IMR-90 (cell line): ENCODE measurements at regions not wholly inside any gene's neighbourhood (a gene's known extent, or its start where the extent isn't known, plus 50 kb on each side); places are given as distances from the start of the nearest gene placed in this dataset.

Experiments used
- ATAC-seq: fragments of 200-7000 bp; cut with Tn5 transposase; 2 replicates; pipeline ENCODE4 v1.9.1; 2020; ENCODE audit warnings: low read depth, mild to moderate bottlenecking, moderate library complexity
- BruUV-seq: library from RNA; stranded (reverse); fragments of 400-500 nt; replicated peaks from 2 replicates; lab custom pipeline; 2021; lab: Mats Ljungman, UMichigan
- CTCF ChIA-PET: fragments of 300-600 bp; formaldehyde crosslinking; extraction: SDS; loops from one replicate; lab custom pipeline; 2021; ENCODE audit warnings: antibody characterized with exemption; lab: Yijun Ruan, JAX
- POLR2A ChIA-PET: fragments of 300-600 bp; sonication (Branson Sonifier 250); formaldehyde crosslinking; loops from one replicate; lab custom pipeline; 2022; ENCODE audit warnings: antibody characterized with exemption; ENCODE audit not compliant: unreplicated experiment; lab: Charles Lee
- DNase-seq: peaks from one replicate; pipeline ENCODE4 v3.0.0; 2013
- H2AFZ ChIP-seq: replicated peaks from 2 replicates; pipeline ENCODE3; 2013; ENCODE audit warnings: low read length, mild to moderate bottlenecking; ENCODE audit not compliant: poor library complexity
- H2AK5ac ChIP-seq: 2 replicates; pipeline ENCODE4 v1.6.1; 2013; ENCODE audit warnings: low read depth, low read length, inconsistent platforms
- H2AK9ac ChIP-seq: replicated peaks from 2 replicates; pipeline ENCODE3; 2013; ENCODE audit warnings: mild to moderate bottlenecking, low read depth, low read length, moderate library complexity; ENCODE audit not compliant: poor library complexity
- H2BK120ac ChIP-seq: 2 replicates; pipeline ENCODE4 v1.6.1; 2013; ENCODE audit warnings: low read depth, low read length, inconsistent platforms
- H2BK15ac ChIP-seq: 3 replicates; pipeline ENCODE4 v1.6.1; 2013; ENCODE audit warnings: low read depth, low read length, inconsistent platforms
- H2BK20ac ChIP-seq: 2 replicates; pipeline ENCODE4 v1.6.1; 2013; ENCODE audit warnings: low read depth, mild to moderate bottlenecking, inconsistent platforms, low read length, moderate library complexity
- H2BK5ac ChIP-seq: 2 replicates; pipeline ENCODE4 v1.6.1; 2013; ENCODE audit warnings: mild to moderate bottlenecking, low read depth, low read length, inconsistent platforms; ENCODE audit not compliant: poor library complexity, severe bottlenecking
- H3K14ac ChIP-seq: replicated peaks from 2 replicates; pipeline ENCODE4 v1.6.1; 2013; ENCODE audit warnings: low read depth, low read length, inconsistent platforms
- H3K18ac ChIP-seq: 2 replicates; pipeline ENCODE4 v1.6.1; 2013; ENCODE audit warnings: low read depth, low read length, control low read depth
- H3K23ac ChIP-seq: 2 replicates; pipeline ENCODE4 v1.6.1; 2013; ENCODE audit warnings: low read depth, low read length, inconsistent platforms
- H3K27ac ChIP-seq: 2 replicates; pipeline ENCODE4 v1.5.1; 2013; ENCODE audit warnings: mild to moderate bottlenecking, control low read depth, low read length; ENCODE audit not compliant: insufficient read depth
- H3K27me3 ChIP-seq: 2 replicates; pipeline ENCODE4 v1.6.1; 2013; ENCODE audit warnings: low read length; ENCODE audit not compliant: control insufficient read depth, insufficient read depth
- H3K36me3 ChIP-seq: 2 replicates; pipeline ENCODE4 v1.6.1; 2013; ENCODE audit warnings: low read length, mixed read lengths; ENCODE audit not compliant: control insufficient read depth, insufficient read depth
- H3K4ac ChIP-seq: 2 replicates; pipeline ENCODE4 v1.6.1; 2013; ENCODE audit warnings: low read depth, low read length, inconsistent platforms
- H3K4me1 ChIP-seq: 2 replicates; pipeline ENCODE4 v1.6.1; 2013; ENCODE audit warnings: low read length, mixed read lengths; ENCODE audit not compliant: control insufficient read depth, insufficient read depth
- H3K4me2 ChIP-seq: 2 replicates; pipeline ENCODE4 v1.6.1; 2013; ENCODE audit warnings: low read depth, mild to moderate bottlenecking, control low read depth, low read length, moderate library complexity
- H3K4me3 ChIP-seq: 2 replicates; pipeline ENCODE4 v1.5.1; 2013; ENCODE audit warnings: low read depth, mild to moderate bottlenecking, control low read depth, low read length, moderate library complexity; ENCODE audit not compliant: insufficient read depth
- H3K56ac ChIP-seq: 2 replicates; pipeline ENCODE4 v1.6.1; 2013; ENCODE audit warnings: low read length, inconsistent platforms; ENCODE audit not compliant: insufficient read depth; ENCODE audit errors: extremely low read depth
- H3K79me1 ChIP-seq, 2 experiments: 2 replicates each; pipeline ENCODE4 v1.6.1; 2013; ENCODE audit warnings: low read length in 2 of 2, inconsistent platforms in 1 of 2, low read depth in 1 of 2
- H3K9ac ChIP-seq: 2 replicates; pipeline ENCODE4 v1.6.1; 2013; ENCODE audit warnings: low read depth, low read length, control low read depth
- H3K9me1 ChIP-seq: 2 replicates; pipeline ENCODE4 v1.6.1; 2013; ENCODE audit warnings: low read length, inconsistent platforms; ENCODE audit not compliant: insufficient read depth
- H3K9me3 ChIP-seq: 2 replicates; pipeline ENCODE4 v1.6.1; 2013; ENCODE audit warnings: low read length; ENCODE audit not compliant: control insufficient read depth, insufficient read depth
- H4K20me1 ChIP-seq: 2 replicates; pipeline ENCODE4 v1.6.1; 2013; ENCODE audit warnings: low read length, inconsistent platforms; ENCODE audit not compliant: insufficient read depth
- H4K5ac ChIP-seq: 2 replicates; pipeline ENCODE4 v1.6.1; 2013; ENCODE audit warnings: mild to moderate bottlenecking, low read depth, low read length, control low read depth
- H4K8ac ChIP-seq, 2 experiments: 2 replicates each; pipeline ENCODE4 v1.6.1; 2013; ENCODE audit warnings: low read depth in 2 of 2, low read length in 2 of 2, control low read depth in 1 of 2, inconsistent platforms in 1 of 2
- H4K91ac ChIP-seq: 2 replicates; pipeline ENCODE4 v1.6.1; 2013; ENCODE audit warnings: low read depth, low read length, inconsistent platforms; ENCODE audit not compliant: insufficient read depth
- BHLHE40 ChIP-seq: fragments of 150-350 bp; IDR thresholded peaks from 2 replicates; pipeline ENCODE4 v1.6.1; 2016; ENCODE audit warnings: mild to moderate bottlenecking, low read depth, low read length
- CHD1 ChIP-seq: IDR thresholded peaks from 2 replicates; pipeline ENCODE4 v1.6.1; 2012; ENCODE audit warnings: low read depth, low read length, improper control_type of control experiment
- FOS ChIP-seq: fragments of 150-350 bp; IDR thresholded peaks from 2 replicates; pipeline ENCODE4 v1.6.1; 2016; ENCODE audit warnings: low read depth, low read length
- MAFK ChIP-seq: IDR thresholded peaks from 2 replicates; pipeline ENCODE4 v1.6.1; 2012; ENCODE audit warnings: low read depth, low read length, improper control_type of control experiment
- MXI1 ChIP-seq: IDR thresholded peaks from 2 replicates; pipeline ENCODE4 v1.6.1; 2012; ENCODE audit warnings: low read depth, mild to moderate bottlenecking, low read length, moderate library complexity, borderline replicate concordance
- NFE2L2 ChIP-seq: fragments of 150-350 bp; IDR thresholded peaks from 2 replicates; pipeline ENCODE4 v1.6.1; 2016; ENCODE audit warnings: low read depth, mild to moderate bottlenecking, low read length
- RAD21 ChIP-seq: IDR thresholded peaks from 2 replicates; pipeline ENCODE4 v1.6.1; 2012; ENCODE audit warnings: low read length, improper control_type of control experiment
- RCOR1 ChIP-seq: IDR thresholded peaks from 2 replicates; pipeline ENCODE4 v1.6.1; 2012; ENCODE audit warnings: mild to moderate bottlenecking, low read length, improper control_type of control experiment; ENCODE audit not compliant: insufficient replicate concordance
- RFX5 ChIP-seq: IDR thresholded peaks from 2 replicates; pipeline ENCODE4 v1.8.0; 2012; ENCODE audit warnings: low read depth, mild to moderate bottlenecking, low read length, moderate library complexity
- SMC3 ChIP-seq: fragments of 150-350 bp; IDR thresholded peaks from 2 replicates; pipeline ENCODE4 v1.6.1; 2016; ENCODE audit warnings: low read depth, mild to moderate bottlenecking, antibody characterized with exemption, low read length, moderate library complexity
- WGBS, 2 experiments: methylation state at CpG; one replicate each; pipeline versions ENCODE4 v1.1.5 to v1.1.7; 2013; ENCODE audit warnings: missing lambda C conversion rate in 2 of 2; ENCODE audit not compliant: insufficient read length in 1 of 2; ENCODE audit errors: extremely low coverage in 2 of 2; 5-methylcytosine and 5-hydroxymethylcytosine counted together
- dilution Hi-C: fragments of 300-500 bp; cut with HindIII; formaldehyde crosslinking; loops from one replicate; pipeline ENCODE4 v1.14.3; 2018; ENCODE audit warnings: low sequenced_read_pairs; ENCODE audit not compliant: unreplicated experiment
- in situ Hi-C: fragments of 300-500 bp; cut with MboI; formaldehyde crosslinking; loops from 3 replicates; pipeline ENCODE4 v1.14.3; 2019; ENCODE audit warnings: low sequenced_read_pairs, inconsistent platforms, mixed read lengths
- intact Hi-C: fragments of 100-400 bp; cut with micrococcal nuclease; formaldehyde crosslinking; loops from 2 replicates; pipeline ENCODE4 v1.10.0; 2022
- TF ChIP-seq, protein P1 (sequence below): fragments of 150-350 bp; IDR thresholded peaks from 2 replicates; pipeline ENCODE4 v1.6.1; 2016; ENCODE audit warnings: low read depth, mild to moderate bottlenecking, low read length, moderate library complexity, borderline replicate concordance
- TF ChIP-seq, protein P2 (sequence below): fragments of 150-350 bp; IDR thresholded peaks from 2 replicates; pipeline ENCODE4 v1.6.1; 2017; ENCODE audit warnings: mild to moderate bottlenecking, antibody characterized with exemption, low read length, low read depth

DNA sequence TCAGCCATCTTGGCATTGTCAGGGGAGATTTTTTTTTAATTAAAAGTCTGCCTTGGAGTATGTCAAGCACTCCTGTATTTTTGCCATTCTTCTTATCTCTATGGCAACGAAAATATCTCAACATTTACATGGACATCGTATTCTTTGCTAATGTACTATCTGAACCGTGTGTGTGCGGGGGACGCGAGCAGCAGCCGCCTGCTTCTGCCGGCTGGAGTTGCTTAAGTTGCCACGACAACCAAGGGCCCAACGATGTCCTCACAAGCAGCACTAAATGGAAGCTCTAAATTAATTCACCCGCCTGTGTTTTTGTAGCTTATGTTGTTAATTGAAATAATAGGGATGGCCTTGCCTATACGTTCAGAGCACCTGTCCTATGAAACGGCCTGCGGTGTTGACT is 309.5 kb downstream of the TEX29 start:
- no peak overlapping the region for H4K91ac ChIP-seq
- no peak overlapping the region for H3K23ac ChIP-seq
- no peak overlapping the region for H3K56ac ChIP-seq
- dilution Hi-C loops, result no loop called here
- ChIA-PET POLR2A (no interaction called here), CTCF (interaction anchor here (0.5 kb wide), 1 partner anchor 188 kb away, joined by 8 read pairs; no protein-coding TSS in a partner anchor)
- no peak overlapping the region for H3K9ac ChIP-seq
- no peak overlapping the region for H2BK20ac ChIP-seq
- H3K36me3 ChIP-seq, result no peaks in the 10 kb centered on the region
- no peak overlapping the region for H3K27ac ChIP-seq
- H4K8ac ChIP-seq, result no peak overlapping the region
- H2AFZ ChIP-seq, result no peak overlapping the region
- H3K27me3 ChIP-seq, result no peaks in the 10 kb centered on the region
- no peak for ATAC-seq
- no peak overlapping the region for H3K14ac ChIP-seq
- no peaks in the 10 kb centered on the region for H3K9me1 ChIP-seq
- no peak overlapping the region for H2BK15ac ChIP-seq
- H3K18ac ChIP-seq, result no peak overlapping the region
- H4K20me1 ChIP-seq, result no peaks in the 10 kb centered on the region
- no peak overlapping the region for H3K4me2 ChIP-seq
- peaks cover 51% of the 10 kb centered on the region for H3K9me3 ChIP-seq
- intact Hi-C loops, result no loop called here
- H3K79me1 ChIP-seq, result no peaks in the 10 kb centered on the region
- no peak overlapping the region for H2BK120ac ChIP-seq
- H2AK9ac ChIP-seq, result no peak overlapping the region
- no peak overlapping the region for H4K5ac ChIP-seq
- TF ChIP-seq, protein P1, sequence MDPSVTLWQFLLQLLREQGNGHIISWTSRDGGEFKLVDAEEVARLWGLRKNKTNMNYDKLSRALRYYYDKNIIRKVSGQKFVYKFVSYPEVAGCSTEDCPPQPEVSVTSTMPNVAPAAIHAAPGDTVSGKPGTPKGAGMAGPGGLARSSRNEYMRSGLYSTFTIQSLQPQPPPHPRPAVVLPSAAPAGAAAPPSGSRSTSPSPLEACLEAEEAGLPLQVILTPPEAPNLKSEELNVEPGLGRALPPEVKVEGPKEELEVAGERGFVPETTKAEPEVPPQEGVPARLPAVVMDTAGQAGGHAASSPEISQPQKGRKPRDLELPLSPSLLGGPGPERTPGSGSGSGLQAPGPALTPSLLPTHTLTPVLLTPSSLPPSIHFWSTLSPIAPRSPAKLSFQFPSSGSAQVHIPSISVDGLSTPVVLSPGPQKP, result no peak
- TF ChIP-seq MAFK, result no peak
- TF ChIP-seq SMC3, result no peak
- no peak for TF ChIP-seq MXI1
- no peak for TF ChIP-seq BHLHE40
- no peak for TF ChIP-seq NFE2L2
- no peak for TF ChIP-seq CHD1
- no peak for TF ChIP-seq FOS
- TF ChIP-seq, protein P2, sequence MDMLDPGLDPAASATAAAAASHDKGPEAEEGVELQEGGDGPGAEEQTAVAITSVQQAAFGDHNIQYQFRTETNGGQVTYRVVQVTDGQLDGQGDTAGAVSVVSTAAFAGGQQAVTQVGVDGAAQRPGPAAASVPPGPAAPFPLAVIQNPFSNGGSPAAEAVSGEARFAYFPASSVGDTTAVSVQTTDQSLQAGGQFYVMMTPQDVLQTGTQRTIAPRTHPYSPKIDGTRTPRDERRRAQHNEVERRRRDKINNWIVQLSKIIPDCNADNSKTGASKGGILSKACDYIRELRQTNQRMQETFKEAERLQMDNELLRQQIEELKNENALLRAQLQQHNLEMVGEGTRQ, result no peak
- TF ChIP-seq RAD21, result no peak
- TF ChIP-seq RCOR1, result no peak
- no peak for TF ChIP-seq RFX5
- in situ Hi-C loops, result no loop called here
- no peaks in the 10 kb centered on the region for H3K4me1 ChIP-seq
- BruUV-seq, result no TSS peak
- no peak overlapping the region for H2BK5ac ChIP-seq
- H3K4me3 ChIP-seq, result no peak overlapping the region
- H2AK5ac ChIP-seq, result no peak overlapping the region
- no peak for DNase-seq
- no peak overlapping the region for H3K4ac ChIP-seq
- 48% methylated on average over 7 of the region's 14 CpGs; no CpG with 5 or more reads in 1 of the 2 experiments for WGBS, 2 experiments
